Mucosa of stomach (tissue), 1 donor: ENCODE measurements at regions not wholly inside any gene's neighbourhood (a gene's known extent, or its start where the extent isn't known, plus 50 kb on each side); places are given as distances from the start of the nearest gene placed in this dataset.
"Not testable (repeated sequence)": the region's sequence is repeated elsewhere in the genome, so short reads cannot be mapped to it uniquely, and the experiment has no call there.

ENCODE experiments used
- H3K27me3 ChIP-seq: one replicate; pipeline ENCODE4 v1.7.0; 2013; ENCODE audit warnings: mild to moderate bottlenecking, low read length; ENCODE audit not compliant: control insufficient read depth, insufficient read depth
- H3K36me3 ChIP-seq: one replicate; pipeline ENCODE4 v1.7.0; 2013; ENCODE audit warnings: low read length; ENCODE audit not compliant: control insufficient read depth, insufficient read depth
- H3K4me1 ChIP-seq: one replicate; pipeline ENCODE4 v1.7.0; 2013; ENCODE audit warnings: mild to moderate bottlenecking, low read length; ENCODE audit not compliant: control insufficient read depth, insufficient read depth
- H3K4me3 ChIP-seq: one replicate; pipeline ENCODE4 v1.7.0; 2013; ENCODE audit warnings: low read length
- H3K9ac ChIP-seq: one replicate; pipeline ENCODE4 v1.7.0; 2013; ENCODE audit warnings: mild to moderate bottlenecking, low read length, moderate library complexity
- H3K9me3 ChIP-seq: one replicate; pipeline ENCODE4 v1.7.0; 2013; ENCODE audit warnings: mild to moderate bottlenecking, low read length, moderate library complexity; ENCODE audit not compliant: control insufficient read depth
- donor health status: Pancreatic carcinoma.

GRCh38 chr3:150342896-150343467, 65.1 kb upstream of the TSC22D2 start:
- Histone ChIP-seq H3K4me1 (peaks cover 6% of the 10 kb centered on the region), H3K9ac (no peak overlapping the region), H3K36me3 (no peaks in the 10 kb centered on the region), H3K4me3 (no peak overlapping the region), H3K27me3 (no peaks in the 10 kb centered on the region), H3K9me3 (no peaks in the 10 kb centered on the region)

GRCh38 chr3:150341891-150342290, 66.2 kb upstream of the TSC22D2 start:
- no peaks in the 10 kb centered on the region for H3K9me3 ChIP-seq
- no peak overlapping the region for H3K9ac ChIP-seq
- H3K4me3 ChIP-seq, result no peak overlapping the region
- no peaks in the 10 kb centered on the region for H3K27me3 ChIP-seq
- peaks cover 3% of the 10 kb centered on the region for H3K4me1 ChIP-seq
- H3K36me3 ChIP-seq, result no peaks in the 10 kb centered on the region

GRCh38 chr3:150336363-150336762, 71.7 kb upstream of the TSC22D2 start:
- H3K27me3 ChIP-seq, H3K36me3 ChIP-seq, H3K4me3 ChIP-seq, H3K9ac ChIP-seq, H3K4me1 ChIP-seq, H3K9me3 ChIP-seq: not testable (repeated sequence)

GRCh38 chr3:150335631-150336030, 72.5 kb upstream of the TSC22D2 start:
- H3K4me1 ChIP-seq, result no peaks in the 10 kb centered on the region
- no peak overlapping the region for H3K9ac ChIP-seq
- H3K4me3 ChIP-seq, result no peak overlapping the region
- no peaks in the 10 kb centered on the region for H3K9me3 ChIP-seq
- no peaks in the 10 kb centered on the region for H3K36me3 ChIP-seq
- H3K27me3 ChIP-seq, result no peaks in the 10 kb centered on the region

- Histone ChIP-seq H3K36me3 (no peaks in the 10 kb centered on the region), H3K9me3 (no peaks in the 10 kb centered on the region), H3K9ac (no peak overlapping the region), H3K4me1 (no peaks in the 10 kb centered on the region), H3K27me3 (no peaks in the 10 kb centered on the region), H3K4me3 (no peak overlapping the region)
Measured at GRCh38 chr3:150334974-150335373, 73.1 kb upstream of the TSC22D2 start.

GRCh38 chr3:150333477-150333876, 74.6 kb upstream of the TSC22D2 start:
- no peaks in the 10 kb centered on the region for H3K36me3 ChIP-seq
- no peaks in the 10 kb centered on the region for H3K4me1 ChIP-seq
- no peaks in the 10 kb centered on the region for H3K9me3 ChIP-seq
- H3K4me3 ChIP-seq, result no peak overlapping the region
- H3K9ac ChIP-seq, result no peak overlapping the region
- no peaks in the 10 kb centered on the region for H3K27me3 ChIP-seq

- no peaks in the 10 kb centered on the region for H3K9me3 ChIP-seq
- no peak overlapping the region for H3K4me3 ChIP-seq
- H3K4me1 ChIP-seq, result no peaks in the 10 kb centered on the region
- H3K36me3 ChIP-seq, result no peaks in the 10 kb centered on the region
- no peaks in the 10 kb centered on the region for H3K27me3 ChIP-seq
- no peak overlapping the region for H3K9ac ChIP-seq
Measured at GRCh38 chr3:150331978-150332568, 76.0 kb upstream of the TSC22D2 start.

- H3K4me1 ChIP-seq, result no peaks in the 10 kb centered on the region
- no peak overlapping the region for H3K9ac ChIP-seq
- H3K9me3 ChIP-seq, result no peaks in the 10 kb centered on the region
- H3K36me3 ChIP-seq, result no peaks in the 10 kb centered on the region
- no peaks in the 10 kb centered on the region for H3K27me3 ChIP-seq
- no peak overlapping the region for H3K4me3 ChIP-seq
Measured at GRCh38 chr3:150330872-150331271, 77.2 kb upstream of the TSC22D2 start.

GRCh38 chr3:150330174-150330573, 77.9 kb upstream of the TSC22D2 start:
- no peaks in the 10 kb centered on the region for H3K27me3 ChIP-seq
- no peaks in the 10 kb centered on the region for H3K36me3 ChIP-seq
- no peak overlapping the region for H3K9ac ChIP-seq
- H3K4me1 ChIP-seq, result no peaks in the 10 kb centered on the region
- no peak overlapping the region for H3K4me3 ChIP-seq
- no peaks in the 10 kb centered on the region for H3K9me3 ChIP-seq

- H3K27me3 ChIP-seq, result no peaks in the 10 kb centered on the region
- H3K9me3 ChIP-seq, result no peaks in the 10 kb centered on the region
- H3K36me3 ChIP-seq, result no peaks in the 10 kb centered on the region
- H3K4me3 ChIP-seq, result no peak overlapping the region
- no peak overlapping the region for H3K9ac ChIP-seq
- H3K4me1 ChIP-seq, result peaks cover 5% of the 10 kb centered on the region
Measured at GRCh38 chr3:150329408-150329807, 78.7 kb upstream of the TSC22D2 start.

GRCh38 chr3:150328654-150329040, 79.5 kb upstream of the TSC22D2 start:
- Histone ChIP-seq H3K9ac (no peak overlapping the region), H3K36me3 (no peaks in the 10 kb centered on the region), H3K9me3 (no peaks in the 10 kb centered on the region), H3K27me3 (no peaks in the 10 kb centered on the region), H3K4me3 (no peak overlapping the region), H3K4me1 (peaks cover 7% of the 10 kb centered on the region)

- H3K36me3 ChIP-seq, result no peaks in the 10 kb centered on the region
- H3K9ac ChIP-seq, result no peak overlapping the region
- no peaks in the 10 kb centered on the region for H3K9me3 ChIP-seq
- H3K4me3 ChIP-seq, result no peak overlapping the region
- H3K27me3 ChIP-seq, result no peaks in the 10 kb centered on the region
- H3K4me1 ChIP-seq, result peaks cover 7% of the 10 kb centered on the region
Measured at GRCh38 chr3:150327678-150328653, 80.1 kb upstream of the TSC22D2 start.
